AG09319 (cell line): ENCODE measurements at regions not wholly inside any gene's neighbourhood (a gene's known extent, or its start where the extent isn't known, plus 50 kb on each side); places are given as distances from the start of the nearest gene placed in this dataset.
"Not testable (repeated sequence)": the region's sequence is repeated elsewhere in the genome, so short reads cannot be mapped to it uniquely, and the experiment has no call there.

Experiments
- DNase-seq: peaks from one replicate; pipeline ENCODE4 v3.0.0-alpha.2; 2010; ENCODE audit warnings: low read depth; ENCODE audit errors: extremely low read depth
- TF ChIP-seq, protein P1 (sequence below): IDR thresholded peaks from 2 replicates; pipeline ENCODE4 v1.5.1; 2011; ENCODE audit warnings: low read depth, mild to moderate bottlenecking, inconsistent platforms, low read length, moderate library complexity

- TF ChIP-seq, protein P1, sequence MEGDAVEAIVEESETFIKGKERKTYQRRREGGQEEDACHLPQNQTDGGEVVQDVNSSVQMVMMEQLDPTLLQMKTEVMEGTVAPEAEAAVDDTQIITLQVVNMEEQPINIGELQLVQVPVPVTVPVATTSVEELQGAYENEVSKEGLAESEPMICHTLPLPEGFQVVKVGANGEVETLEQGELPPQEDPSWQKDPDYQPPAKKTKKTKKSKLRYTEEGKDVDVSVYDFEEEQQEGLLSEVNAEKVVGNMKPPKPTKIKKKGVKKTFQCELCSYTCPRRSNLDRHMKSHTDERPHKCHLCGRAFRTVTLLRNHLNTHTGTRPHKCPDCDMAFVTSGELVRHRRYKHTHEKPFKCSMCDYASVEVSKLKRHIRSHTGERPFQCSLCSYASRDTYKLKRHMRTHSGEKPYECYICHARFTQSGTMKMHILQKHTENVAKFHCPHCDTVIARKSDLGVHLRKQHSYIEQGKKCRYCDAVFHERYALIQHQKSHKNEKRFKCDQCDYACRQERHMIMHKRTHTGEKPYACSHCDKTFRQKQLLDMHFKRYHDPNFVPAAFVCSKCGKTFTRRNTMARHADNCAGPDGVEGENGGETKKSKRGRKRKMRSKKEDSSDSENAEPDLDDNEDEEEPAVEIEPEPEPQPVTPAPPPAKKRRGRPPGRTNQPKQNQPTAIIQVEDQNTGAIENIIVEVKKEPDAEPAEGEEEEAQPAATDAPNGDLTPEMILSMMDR, result no peak
- no peak for DNase-seq
Measured at GRCh38 chr10:64115908-64116643, 594.9 kb downstream of the REEP3 start.

DNA sequence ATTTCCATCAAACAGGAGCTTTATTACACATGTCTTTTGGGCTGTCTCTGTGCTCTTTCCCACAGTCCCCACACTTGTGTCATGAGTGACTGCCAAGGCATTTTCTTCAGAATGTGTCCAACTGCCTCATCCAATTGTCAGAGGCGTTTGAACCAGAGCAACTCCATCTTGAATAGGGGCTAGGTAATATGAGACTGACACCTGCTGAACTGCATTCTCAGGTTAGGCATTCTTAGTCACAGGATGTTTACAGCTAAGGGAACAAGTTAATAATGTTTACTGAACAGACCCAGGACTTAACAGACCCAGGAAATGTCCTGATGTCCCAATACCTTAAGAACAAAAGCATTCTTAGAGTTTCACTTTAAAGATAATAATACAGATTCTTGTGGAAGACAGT, 595.5 kb downstream of the REEP3 start:
- DNase-seq, result no peak
- TF ChIP-seq, protein P1, result no peak

DNA sequence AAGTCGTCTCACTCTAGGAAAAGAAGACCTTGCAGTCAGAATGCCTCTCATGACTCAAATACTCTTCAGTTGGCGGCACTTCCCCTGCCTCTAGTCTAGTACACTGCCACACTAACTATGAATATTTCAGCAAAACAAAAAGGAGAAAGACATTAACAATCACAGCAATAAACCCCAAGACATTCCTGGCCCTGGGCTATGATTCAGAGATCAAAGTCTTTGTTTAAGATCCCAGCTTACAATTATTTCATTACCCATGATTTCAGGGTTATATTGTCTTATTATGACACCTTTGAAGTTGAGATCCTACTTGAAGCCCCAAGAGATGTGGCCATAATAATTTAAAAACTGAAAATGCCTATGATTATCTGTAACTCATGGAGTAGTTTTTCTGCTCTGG, 597.5 kb downstream of the REEP3 start:
- no peak for DNase-seq
- TF ChIP-seq, protein P1, result no peak

DNA sequence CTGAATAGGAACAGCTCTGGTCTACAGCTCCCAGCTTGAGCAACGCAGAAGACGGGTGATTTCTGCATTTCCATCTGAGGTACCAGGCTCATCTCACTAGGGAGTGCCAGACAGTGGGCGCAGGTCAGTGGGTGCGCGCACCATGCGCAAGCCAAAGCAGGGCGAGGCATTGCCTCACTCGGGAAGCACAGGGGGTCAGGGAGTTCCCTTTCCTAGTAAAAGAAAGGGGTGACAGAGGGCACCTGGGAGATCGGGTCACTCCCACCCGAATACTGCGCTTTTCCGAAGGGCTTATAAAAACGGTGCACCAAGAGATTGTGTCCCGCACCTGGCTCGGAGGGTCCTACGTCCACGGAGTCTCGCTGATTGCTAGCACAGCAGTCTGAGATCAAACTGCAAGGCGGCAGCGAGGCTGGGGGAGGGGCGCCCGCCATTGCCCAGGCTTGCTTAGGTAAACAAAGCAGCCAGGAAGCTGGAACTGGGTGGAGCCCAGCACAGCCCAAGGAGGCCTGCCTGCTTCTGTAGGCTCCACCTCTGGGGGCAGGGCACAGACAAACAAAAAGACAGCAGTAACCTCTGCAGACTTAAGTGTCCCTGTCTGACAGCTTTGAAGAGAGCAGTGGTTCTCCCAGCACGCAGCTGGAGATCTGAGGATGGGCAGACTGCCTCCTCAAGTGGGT, 599.2 kb downstream of the REEP3 start:
- DNase-seq, result not testable (repeated sequence)

GRCh38 chr10:64130152-64130551, 609.0 kb downstream of the REEP3 start:
- TF ChIP-seq, protein P1, result no peak
- DNase-seq, result no peak

GRCh38 chr10:64134676-64135075, 613.5 kb downstream of the REEP3 start:
- TF ChIP-seq, protein P1, result no peak
- DNase-seq, result no peak

GRCh38 chr10:64142395-64142794, 621.2 kb downstream of the REEP3 start:
- TF ChIP-seq, protein P1, result no peak
- DNase-seq, result no peak
